Suprapubic skin (tissue), 4 donors: ENCODE measurements at regions not wholly inside any gene's neighbourhood (a gene's known extent, or its start where the extent isn't known, plus 50 kb on each side); places are given as distances from the start of the nearest gene placed in this dataset.

Experiments
- DNase-seq, 2 donors: peaks; one replicate each; pipeline ENCODE4 v3.0.0-alpha.2; 2019; ENCODE audit warnings: low spot score in 2 of 2
- H3K27ac ChIP-seq: fragments of 200-600 bp; sonication (generic); one replicate; pipeline ENCODE4 v1.5.1; 2019
- H3K27me3 ChIP-seq: fragments of 200-600 bp; sonication (generic); one replicate; pipeline ENCODE4 v1.5.1; 2019
- H3K36me3 ChIP-seq: fragments of 200-600 bp; sonication (generic); one replicate; pipeline ENCODE4 v1.5.1; 2019
- H3K4me1 ChIP-seq: fragments of 200-600 bp; sonication (generic); one replicate; pipeline ENCODE4 v1.5.1; 2019
- H3K4me3 ChIP-seq: fragments of 200-600 bp; sonication (generic); one replicate; pipeline ENCODE4 v1.5.1; 2019; ENCODE audit warnings: mild to moderate bottlenecking
- H3K9me3 ChIP-seq: fragments of 200-600 bp; sonication (generic); one replicate; pipeline ENCODE4 v1.5.1; 2019
- CTCF ChIP-seq, 2 donors: fragments of 200-600 bp in 1 of 2; fragments of 450-650 bp in 1 of 2; sonication (generic) in 1 of 2; IDR thresholded peaks; one replicate each; pipeline ENCODE4 v1.5.1; 2016 to 2019; ENCODE audit warnings: antibody characterized with exemption in 2 of 2, mild to moderate bottlenecking in 1 of 2, moderate library complexity in 1 of 2
- EP300 ChIP-seq: sonication (generic); formaldehyde crosslinking; IDR thresholded peaks from one replicate; pipeline ENCODE4 v1.6.1; 2017; ENCODE audit warnings: antibody characterized with exemption
- POLR2A ChIP-seq, 2 donors: fragments of 450-650 bp; IDR thresholded peaks; one replicate each; pipeline ENCODE4 v1.6.1; 2017; ENCODE audit warnings: antibody characterized with exemption in 2 of 2, mild to moderate bottlenecking in 2 of 2, moderate library complexity in 2 of 2
- POLR2AphosphoS5 ChIP-seq, 3 donors: sonication (generic); formaldehyde crosslinking; IDR thresholded peaks; one replicate each; pipeline ENCODE4 v1.6.1; 2017; ENCODE audit warnings: antibody characterized with exemption in 3 of 3
- WGBS: methylation state at CpG from one replicate; pipeline ENCODE4 v1.1.5; 2018; 5-methylcytosine and 5-hydroxymethylcytosine counted together

- H3K27me3 ChIP-seq = no peaks in the 10 kb centered on the region
- H3K36me3 ChIP-seq = no peaks in the 10 kb centered on the region
- no CpG with 5 or more reads among the region's 3 CpGs for WGBS
- no peak overlapping the region for H3K4me3 ChIP-seq
- no peak for DNase-seq
- no peaks in the 10 kb centered on the region for H3K9me3 ChIP-seq
- no peak overlapping the region for H3K27ac ChIP-seq
- H3K4me1 ChIP-seq = no peaks in the 10 kb centered on the region
- TF ChIP-seq POLR2A (IDR thresholded peaks at IDR 0.05) = no peak
- TF ChIP-seq EP300 = no peak
- no peak for TF ChIP-seq CTCF (IDR thresholded peaks at IDR 0.05)
- no peak for TF ChIP-seq POLR2AphosphoS5 (IDR thresholded peaks at IDR 0.05)
Measured at GRCh38 chrY:7712289-7712688, 800.7 kb upstream of the AMELY start.

DNA sequence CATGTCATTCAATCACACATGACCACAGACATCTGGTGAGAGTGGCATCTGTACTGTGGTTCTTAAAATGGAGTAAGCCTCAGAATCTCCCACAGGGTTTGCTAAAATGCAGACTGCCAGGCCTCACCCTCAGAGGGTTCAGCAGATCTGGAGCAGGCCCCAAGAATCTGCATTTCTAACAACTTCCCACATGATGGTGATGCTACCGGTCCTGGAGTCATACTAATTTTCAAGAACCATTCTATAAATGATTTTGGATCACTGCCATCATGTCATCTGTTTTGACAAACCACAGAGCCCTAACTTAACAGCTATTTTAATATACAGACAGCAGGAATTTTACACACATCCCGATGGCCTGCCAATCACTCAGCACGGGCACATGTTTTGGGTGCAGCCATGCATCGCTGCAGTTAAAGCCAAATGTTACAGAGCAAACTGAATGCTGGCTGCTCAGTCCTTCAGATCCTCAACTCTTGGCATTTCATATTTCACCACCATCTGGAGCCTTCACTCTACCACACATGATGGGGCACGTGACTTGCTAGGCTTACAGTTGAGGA lies 792.1 kb upstream of the AMELY start:
- WGBS = no CpG with 5 or more reads among the region's 5 CpGs
- H3K27ac ChIP-seq = no peak overlapping the region
- TF ChIP-seq POLR2AphosphoS5 (IDR thresholded peaks at IDR 0.05) = no peak
- no peak for TF ChIP-seq POLR2A (IDR thresholded peaks at IDR 0.05)
- no peak for TF ChIP-seq CTCF (IDR thresholded peaks at IDR 0.05)
- TF ChIP-seq EP300 = no peak
- H3K27me3 ChIP-seq = no peaks in the 10 kb centered on the region
- no peaks in the 10 kb centered on the region for H3K36me3 ChIP-seq
- H3K9me3 ChIP-seq = no peaks in the 10 kb centered on the region
- no peak overlapping the region for H3K4me3 ChIP-seq
- no peak for DNase-seq
- no peaks in the 10 kb centered on the region for H3K4me1 ChIP-seq

DNA sequence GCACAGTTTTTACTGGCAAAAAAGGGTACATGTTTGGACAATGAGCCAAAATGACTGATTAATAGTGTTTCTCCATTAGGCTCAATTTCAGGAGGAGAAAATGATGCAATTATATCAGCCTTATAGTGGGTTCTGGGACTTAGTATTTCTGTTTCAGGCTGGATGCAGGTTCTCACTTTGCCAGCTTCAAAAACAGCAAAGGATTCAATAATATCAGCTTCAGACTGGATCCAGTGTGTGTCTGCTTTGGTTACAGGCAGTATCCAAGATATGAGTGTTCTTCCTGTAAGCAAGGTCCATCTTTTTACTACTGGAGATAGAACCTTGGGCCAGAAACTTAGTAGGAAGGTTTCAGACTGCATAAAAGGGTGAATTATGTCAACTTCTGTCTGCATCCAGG lies 790.9 kb upstream of the AMELY start:
- TF ChIP-seq POLR2A (IDR thresholded peaks at IDR 0.05) (no peak), CTCF (IDR thresholded peaks at IDR 0.05) (no peak), EP300 (no peak), POLR2AphosphoS5 (IDR thresholded peaks at IDR 0.05) (no peak)
- Histone ChIP-seq H3K9me3 (no peaks in the 10 kb centered on the region), H3K4me3 (no peak overlapping the region), H3K27ac (no peak overlapping the region), H3K36me3 (no peaks in the 10 kb centered on the region), H3K4me1 (no peaks in the 10 kb centered on the region), H3K27me3 (no peaks in the 10 kb centered on the region)
- no peak for DNase-seq

GRCh38 chrY:7701676-7702075 lies 790.1 kb upstream of the AMELY start:
- no peak for DNase-seq
- TF ChIP-seq POLR2A (IDR thresholded peaks at IDR 0.05) (no peak), EP300 (no peak), CTCF (IDR thresholded peaks at IDR 0.05) (no peak), POLR2AphosphoS5 (IDR thresholded peaks at IDR 0.05) (no peak)
- WGBS = no CpG with 5 or more reads among the region's 4 CpGs
- H3K4me1 ChIP-seq = no peaks in the 10 kb centered on the region
- no peaks in the 10 kb centered on the region for H3K36me3 ChIP-seq
- no peaks in the 10 kb centered on the region for H3K9me3 ChIP-seq
- no peak overlapping the region for H3K4me3 ChIP-seq
- H3K27me3 ChIP-seq = no peaks in the 10 kb centered on the region
- H3K27ac ChIP-seq = no peak overlapping the region

- H3K9me3 ChIP-seq = no peaks in the 10 kb centered on the region
- no peaks in the 10 kb centered on the region for H3K4me1 ChIP-seq
- DNase-seq = no peak
- H3K27me3 ChIP-seq = no peaks in the 10 kb centered on the region
- no peaks in the 10 kb centered on the region for H3K36me3 ChIP-seq
- H3K4me3 ChIP-seq = no peak overlapping the region
- WGBS = no CpG with 5 or more reads among the region's 1 CpG
- no peak overlapping the region for H3K27ac ChIP-seq
- TF ChIP-seq POLR2AphosphoS5 (IDR thresholded peaks at IDR 0.05) (no peak), POLR2A (IDR thresholded peaks at IDR 0.05) (no peak), CTCF (IDR thresholded peaks at IDR 0.05) (no peak), EP300 (no peak)
Measured at GRCh38 chrY:7697506-7697905, 786.0 kb upstream of the AMELY start.
